Epithelial cell of esophagus (primary cell): ENCODE measurements at regions not wholly inside any gene's neighbourhood (a gene's known extent, or its start where the extent isn't known, plus 50 kb on each side); places are given as distances from the start of the nearest gene placed in this dataset.

ENCODE experiments used
- DNase-seq: peaks from one replicate; pipeline ENCODE4 v3.0.0; 2010; ENCODE audit warnings: low read depth
- H3K4me3 ChIP-seq: 2 replicates; pipeline ENCODE4 v1.5.1; 2011; ENCODE audit warnings: mild to moderate bottlenecking, low read length, control low read depth
- TF ChIP-seq, protein P1 (sequence below): IDR thresholded peaks from 2 replicates; pipeline ENCODE4 v1.5.1; 2011; ENCODE audit warnings: low read depth, mild to moderate bottlenecking, low read length, control low read depth, inconsistent platforms; ENCODE audit not compliant: insufficient read depth; ENCODE audit errors: missing control alignments

- TF ChIP-seq, protein P1, sequence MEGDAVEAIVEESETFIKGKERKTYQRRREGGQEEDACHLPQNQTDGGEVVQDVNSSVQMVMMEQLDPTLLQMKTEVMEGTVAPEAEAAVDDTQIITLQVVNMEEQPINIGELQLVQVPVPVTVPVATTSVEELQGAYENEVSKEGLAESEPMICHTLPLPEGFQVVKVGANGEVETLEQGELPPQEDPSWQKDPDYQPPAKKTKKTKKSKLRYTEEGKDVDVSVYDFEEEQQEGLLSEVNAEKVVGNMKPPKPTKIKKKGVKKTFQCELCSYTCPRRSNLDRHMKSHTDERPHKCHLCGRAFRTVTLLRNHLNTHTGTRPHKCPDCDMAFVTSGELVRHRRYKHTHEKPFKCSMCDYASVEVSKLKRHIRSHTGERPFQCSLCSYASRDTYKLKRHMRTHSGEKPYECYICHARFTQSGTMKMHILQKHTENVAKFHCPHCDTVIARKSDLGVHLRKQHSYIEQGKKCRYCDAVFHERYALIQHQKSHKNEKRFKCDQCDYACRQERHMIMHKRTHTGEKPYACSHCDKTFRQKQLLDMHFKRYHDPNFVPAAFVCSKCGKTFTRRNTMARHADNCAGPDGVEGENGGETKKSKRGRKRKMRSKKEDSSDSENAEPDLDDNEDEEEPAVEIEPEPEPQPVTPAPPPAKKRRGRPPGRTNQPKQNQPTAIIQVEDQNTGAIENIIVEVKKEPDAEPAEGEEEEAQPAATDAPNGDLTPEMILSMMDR, result no peak
Observed at GRCh38 chr2:48124592-48124991, 189.9 kb upstream of the FOXN2 start.

DNA sequence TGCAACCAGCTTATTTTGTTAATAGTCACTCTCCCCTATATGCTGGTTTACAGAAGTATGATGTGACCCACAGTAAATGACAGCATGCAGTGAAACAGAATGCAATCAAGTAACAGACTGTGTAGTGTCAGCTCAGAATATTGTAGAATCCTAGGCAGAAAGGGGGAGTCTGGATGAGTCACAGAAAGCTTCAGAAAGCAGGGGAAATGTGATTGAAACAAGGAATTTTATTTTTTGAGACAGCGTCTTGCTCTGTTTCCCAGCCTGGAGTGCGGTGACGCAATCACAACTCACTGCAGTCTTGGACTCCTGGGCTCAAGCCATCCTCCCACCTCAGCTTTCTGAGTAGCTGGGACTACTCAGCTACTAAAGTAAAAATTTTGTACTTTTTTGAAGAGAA is 188.3 kb upstream of the FOXN2 start:
- no peak for DNase-seq
- TF ChIP-seq, protein P1, result no peak
- H3K4me3 ChIP-seq, result no peak overlapping the region

More at GRCh38 chr2:48124592-48124991, 189.9 kb upstream of the FOXN2 start:
- no peak for DNase-seq
- no peak overlapping the region for H3K4me3 ChIP-seq

DNA sequence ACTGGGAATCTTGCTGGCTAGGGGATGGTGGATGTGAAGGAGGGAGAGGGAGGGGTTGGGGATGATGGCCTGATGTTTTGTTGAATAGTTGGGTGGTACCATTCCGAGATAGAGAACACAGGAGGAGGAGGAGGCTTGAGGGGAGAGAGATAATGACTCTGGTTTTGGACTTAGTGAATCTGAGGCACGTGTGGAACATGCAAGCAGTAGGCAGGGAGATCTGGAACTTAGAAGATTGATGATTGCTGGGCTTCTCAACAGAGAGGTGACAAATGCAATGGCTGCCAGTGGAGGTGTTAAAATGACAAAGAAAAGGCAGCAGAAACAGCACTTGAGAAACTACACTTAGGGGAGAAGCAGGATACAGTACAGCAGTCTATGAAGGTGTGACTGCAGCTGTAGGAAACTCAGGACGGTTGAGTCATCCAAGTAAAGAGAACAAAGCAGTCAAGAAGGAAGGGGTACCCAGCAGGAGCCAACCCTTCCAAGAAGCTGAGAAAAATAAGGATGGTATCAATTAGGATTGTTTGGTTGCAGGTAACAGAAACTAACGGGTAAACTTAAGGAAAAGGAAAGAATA is 186.8 kb upstream of the FOXN2 start:
- no peak overlapping the region for H3K4me3 ChIP-seq
- TF ChIP-seq, protein P1, result no peak
- DNase-seq, result peak; percentile 49

DNA sequence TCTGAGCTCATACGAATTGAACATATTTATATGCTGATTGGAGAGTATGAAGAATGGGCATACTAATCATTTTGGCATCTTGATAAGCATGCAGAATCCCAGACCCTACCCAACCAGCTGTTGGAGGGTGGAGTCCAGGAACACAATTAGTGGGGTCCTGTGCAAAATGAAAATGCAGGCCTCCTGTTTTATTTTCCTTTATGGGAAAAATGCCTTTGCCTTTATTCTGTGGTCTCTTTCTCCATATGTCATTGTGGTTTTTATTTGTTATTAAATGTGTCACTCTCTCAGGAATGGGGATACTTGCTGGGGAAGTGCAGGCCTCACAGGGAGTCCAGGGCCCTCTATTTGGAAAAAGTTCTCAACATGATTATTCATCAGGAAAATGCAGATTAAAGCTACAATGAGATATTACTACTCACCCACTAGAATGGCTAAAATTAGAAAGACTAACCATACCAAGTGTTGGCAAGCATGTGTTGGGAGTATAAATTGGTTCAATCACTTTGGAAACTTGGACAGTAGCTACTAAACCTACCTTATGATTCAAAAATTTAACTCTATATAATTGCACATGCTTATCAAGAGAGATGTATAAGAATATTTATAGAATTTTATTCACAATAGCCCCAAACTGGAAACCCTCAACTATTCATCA is 185.1 kb upstream of the FOXN2 start:
- TF ChIP-seq, protein P1, result no peak
- no peak for DNase-seq
- no peak overlapping the region for H3K4me3 ChIP-seq

- no peak overlapping the region for H3K4me3 ChIP-seq
- TF ChIP-seq, protein P1, result no peak
- DNase-seq, result peak; percentile 52
Observed at GRCh38 chr2:48131539-48132270, 182.8 kb upstream of the FOXN2 start.

DNA sequence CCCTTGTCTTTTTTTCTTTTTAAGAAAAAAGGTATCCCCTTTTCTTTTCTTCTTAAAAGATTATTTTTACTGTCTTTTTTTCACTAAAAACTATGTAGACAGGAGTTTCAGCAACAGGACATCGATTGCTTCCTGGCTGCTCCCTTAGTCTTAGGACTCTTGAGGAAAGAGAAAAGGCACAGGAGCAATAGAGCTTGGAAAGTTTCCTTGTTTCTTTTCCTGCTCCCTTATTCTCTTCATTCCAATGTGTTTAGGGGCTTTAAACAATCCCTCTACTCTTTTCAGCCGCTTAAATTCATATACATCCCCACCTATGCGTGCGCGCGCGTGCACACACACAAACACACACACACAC is 182.2 kb upstream of the FOXN2 start:
- TF ChIP-seq, protein P1, result no peak
- no peak for DNase-seq
- no peak overlapping the region for H3K4me3 ChIP-seq
